GM18858 (cell line): ENCODE measurements at regions not wholly inside any gene's neighbourhood (a gene's known extent, or its start where the extent isn't known, plus 50 kb on each side); places are given as distances from the start of the nearest gene placed in this dataset.

ENCODE experiments used
- ATAC-seq: cut with Tn5 transposase; IDR thresholded peaks from one replicate; pipeline ENCODE4 v1.9.1; 2021; ENCODE audit not compliant: unreplicated experiment

GRCh38 chr18:59848002-59848401, 51.8 kb upstream of the PMAIP1 start:
- peak; percentile 32 for ATAC-seq

GRCh38 chr18:59847491-59847846, 52.3 kb upstream of the PMAIP1 start:
- peak; percentile 14 for ATAC-seq

- ATAC-seq = peak; percentile 95
Measured at GRCh38 chr18:59846814-59847490, 52.8 kb upstream of the PMAIP1 start.

- no peak for ATAC-seq
Measured at GRCh38 chr18:59842947-59843346, 56.8 kb upstream of the PMAIP1 start.

DNA sequence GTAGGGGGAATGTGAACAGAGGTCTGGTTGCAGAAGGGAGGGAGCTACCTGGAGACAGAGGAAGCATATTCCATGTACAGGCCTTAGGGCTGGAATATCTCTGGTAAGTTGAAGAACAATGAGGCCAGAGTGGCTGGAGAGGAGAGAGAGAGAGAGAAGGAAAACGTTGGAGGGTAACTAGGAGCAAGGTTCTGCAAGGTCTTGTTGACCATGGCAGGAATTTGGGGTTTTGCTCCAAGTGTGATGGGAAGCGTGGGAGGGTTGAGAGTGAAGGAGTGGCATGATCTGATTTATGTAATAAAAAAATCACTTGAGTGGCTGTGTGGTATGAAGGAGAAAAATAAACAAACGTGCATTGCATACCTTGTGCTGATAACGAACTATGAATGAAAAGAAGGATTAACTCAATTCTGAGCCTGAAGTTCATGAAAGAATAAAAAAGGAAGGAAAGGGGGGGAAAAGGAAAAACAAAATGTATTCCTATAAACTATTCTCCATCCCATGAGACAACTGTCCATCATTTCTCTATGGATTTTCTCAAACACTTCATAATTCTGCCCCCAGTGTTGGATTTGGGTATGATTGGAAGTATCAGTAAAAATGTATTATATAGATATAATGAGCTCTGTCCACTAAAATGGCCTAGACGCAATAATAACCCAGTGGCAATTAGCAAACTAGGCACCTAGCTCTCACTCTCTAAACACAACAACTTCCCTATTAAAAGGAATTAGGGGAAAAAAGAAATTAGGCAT, 59.7 kb upstream of the PMAIP1 start:
- ATAC-seq = no peak

- ATAC-seq = no peak
Measured at GRCh38 chr18:59839246-59839645, 60.5 kb upstream of the PMAIP1 start.

- peak; percentile 48 for ATAC-seq
Measured at GRCh38 chr18:59837586-59837985, 62.2 kb upstream of the PMAIP1 start.

- no peak for ATAC-seq
Measured at GRCh38 chr18:59835605-59836379, 64.0 kb upstream of the PMAIP1 start.

DNA sequence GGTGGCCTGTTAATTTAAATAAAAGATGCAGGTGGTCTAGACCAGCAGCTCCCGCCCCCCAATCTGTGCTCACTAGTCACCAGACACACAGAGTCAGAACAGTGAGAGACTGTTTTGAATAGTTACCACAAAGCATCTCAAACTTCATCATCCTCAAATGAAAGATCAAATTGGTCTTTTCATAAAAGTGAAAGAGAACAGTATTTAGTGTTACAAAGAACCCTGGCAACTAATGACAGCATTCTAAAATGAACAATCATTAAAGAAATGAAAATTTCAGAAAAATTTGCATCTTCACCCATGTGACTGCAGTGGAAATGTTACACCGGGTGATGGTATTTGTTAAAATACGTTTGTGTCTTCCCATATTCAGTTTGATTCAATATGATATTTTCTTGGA, 65.5 kb upstream of the PMAIP1 start:
- no peak for ATAC-seq

- peak; percentile 84 for ATAC-seq
Measured at GRCh38 chr18:59833785-59834184, 66.0 kb upstream of the PMAIP1 start.

DNA sequence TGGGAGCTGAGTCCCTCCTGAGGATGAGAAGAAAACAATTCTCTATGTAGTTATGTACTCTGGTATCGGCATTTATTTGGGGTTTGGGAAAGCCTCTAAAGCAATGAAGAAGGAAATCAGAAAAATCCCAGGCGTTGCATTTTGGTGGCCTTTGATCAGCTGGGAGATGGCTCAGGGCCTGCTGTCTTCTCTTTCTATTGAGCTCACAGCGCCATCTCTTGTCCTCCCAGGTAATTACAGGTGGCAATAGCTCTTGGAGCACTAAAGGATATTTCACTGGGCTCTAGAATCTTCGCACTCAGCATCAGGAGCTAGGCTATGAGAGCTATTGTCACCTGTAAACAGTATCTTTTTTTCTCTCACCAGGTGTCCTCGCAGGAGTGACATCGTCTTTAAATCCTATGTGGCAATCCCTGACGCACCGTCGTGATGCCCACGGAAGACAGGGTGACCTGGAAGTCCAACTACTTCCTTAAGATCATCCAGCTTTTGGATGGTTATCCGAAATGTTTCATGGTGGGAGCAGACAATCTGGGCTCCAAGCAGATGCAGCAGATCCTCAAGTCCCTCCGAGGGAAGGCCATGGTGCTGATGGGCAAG, 76.1 kb upstream of the PMAIP1 start:
- peak; percentile 68 for ATAC-seq

DNA sequence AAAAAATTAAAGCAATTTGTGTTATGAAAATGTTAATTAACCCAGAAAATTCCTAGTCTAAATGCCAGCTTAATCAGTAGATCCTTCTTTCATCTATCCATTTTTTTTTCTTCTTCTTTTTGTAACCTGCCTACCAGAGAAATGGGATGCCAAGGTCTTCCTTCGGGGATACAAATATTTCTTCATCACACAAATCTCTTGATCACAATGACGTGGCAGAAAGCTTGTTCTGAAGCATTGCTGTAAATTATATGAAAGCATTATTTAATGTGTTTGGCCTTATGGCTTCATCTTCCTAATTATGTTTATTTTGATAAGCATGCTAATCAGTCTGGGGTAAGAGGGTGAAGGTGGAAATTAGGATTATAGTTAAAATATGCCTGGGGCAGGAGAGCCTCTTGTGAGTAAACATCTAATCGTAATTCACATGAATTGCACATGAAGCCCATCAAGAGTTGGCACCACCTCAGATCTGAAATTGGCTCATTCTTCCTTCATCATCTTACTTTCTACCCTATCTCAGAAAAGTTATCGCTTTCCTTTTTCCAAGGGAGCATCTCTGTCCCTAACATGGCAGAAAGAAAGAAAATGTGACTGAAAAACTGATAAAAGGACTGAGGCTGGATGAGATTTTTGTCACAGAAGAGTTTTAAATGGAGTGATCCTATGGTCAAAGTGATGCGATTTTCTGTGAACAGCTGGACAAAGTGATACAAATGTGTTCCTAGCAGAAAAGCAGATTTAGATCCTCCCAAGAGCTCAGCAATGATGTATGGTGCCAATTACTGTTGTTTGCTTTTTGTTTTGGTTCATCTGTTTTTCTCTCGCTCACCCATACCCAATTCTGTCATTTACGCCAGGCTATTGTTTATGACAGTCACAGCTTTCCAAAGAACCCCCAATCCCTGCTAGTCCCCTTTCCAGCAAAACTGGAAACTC, 76.9 kb upstream of the PMAIP1 start:
- no peak for ATAC-seq

- no peak for ATAC-seq
Measured at GRCh38 chr18:59821983-59822382, 77.8 kb upstream of the PMAIP1 start.

DNA sequence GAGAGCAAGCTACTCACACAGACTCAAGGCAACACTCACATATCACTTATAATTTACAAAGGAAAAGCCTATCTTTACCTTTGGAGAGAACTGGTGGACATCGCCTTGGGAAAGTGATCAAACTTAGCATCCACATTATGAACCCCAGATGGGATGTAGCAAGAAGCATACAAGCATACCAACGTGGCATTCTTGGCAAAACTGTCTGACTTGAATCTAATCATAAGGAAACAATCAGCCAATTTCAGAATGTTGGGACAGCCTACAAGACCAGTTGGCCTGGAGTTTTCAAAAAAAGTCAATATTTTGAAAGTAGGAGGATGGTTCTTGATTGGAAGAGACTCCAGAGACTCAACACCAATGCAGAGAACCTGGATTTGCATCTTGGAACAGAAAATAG, 79.1 kb upstream of the PMAIP1 start:
- ATAC-seq = no peak

- ATAC-seq = no peak
Measured at GRCh38 chr18:59818769-59819168, 81.0 kb upstream of the PMAIP1 start.

- ATAC-seq = no peak
Measured at GRCh38 chr18:59814891-59815290, 84.9 kb upstream of the PMAIP1 start.

DNA sequence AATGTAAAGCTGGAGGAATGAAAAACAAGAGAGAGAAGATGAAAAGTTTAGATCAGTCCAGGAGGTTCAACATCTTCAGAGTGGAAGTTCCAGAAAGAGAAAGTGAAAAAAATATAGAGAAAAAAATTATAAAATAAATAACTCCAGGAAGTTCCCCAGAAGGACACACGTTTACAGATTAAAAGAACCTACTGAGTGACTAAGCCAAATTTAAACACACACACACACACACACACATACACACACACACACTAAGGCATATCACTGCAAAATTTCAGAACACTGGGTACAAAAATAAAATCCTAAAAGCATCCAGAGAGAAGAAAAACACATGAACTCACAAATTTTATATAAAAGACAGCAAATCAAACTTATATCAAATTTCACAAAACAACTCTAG, 85.9 kb upstream of the PMAIP1 start:
- no peak for ATAC-seq

DNA sequence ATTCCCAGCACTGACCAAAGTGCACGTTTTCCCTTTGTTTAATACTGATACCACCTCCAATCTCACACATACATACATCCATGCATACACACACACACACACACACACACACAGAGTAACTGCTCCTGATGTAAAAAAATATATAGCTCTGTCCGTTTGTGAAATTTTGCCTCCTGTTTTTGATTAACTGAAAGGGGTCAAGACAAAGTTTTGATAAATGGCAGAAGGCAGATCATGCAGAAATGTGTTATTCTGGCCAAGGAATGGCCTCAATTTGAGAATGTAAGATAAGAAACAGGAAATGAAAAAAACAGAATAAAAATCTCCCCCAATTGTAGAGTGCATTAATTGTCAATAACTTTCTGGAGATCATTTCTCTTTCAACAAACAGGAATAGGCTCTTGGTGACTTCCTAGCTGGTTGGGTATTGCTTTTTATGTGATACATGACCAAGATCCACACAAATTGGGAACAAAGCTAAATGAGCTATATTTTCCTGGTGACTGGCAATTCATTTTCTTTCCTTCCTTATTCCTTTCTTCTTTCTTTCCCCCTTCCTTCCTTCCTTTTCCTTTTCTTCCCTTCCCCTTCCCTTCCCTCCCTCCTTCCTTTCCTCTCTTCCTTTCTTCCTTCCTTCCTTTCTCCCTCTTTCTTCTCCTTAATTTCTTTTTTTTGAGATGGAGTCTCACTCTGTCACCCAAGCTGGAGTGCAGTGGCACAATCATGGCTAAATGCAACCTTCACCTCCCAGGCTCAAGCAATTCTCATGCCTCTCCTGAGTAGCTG, 88.9 kb upstream of the PMAIP1 start:
- ATAC-seq = no peak

DNA sequence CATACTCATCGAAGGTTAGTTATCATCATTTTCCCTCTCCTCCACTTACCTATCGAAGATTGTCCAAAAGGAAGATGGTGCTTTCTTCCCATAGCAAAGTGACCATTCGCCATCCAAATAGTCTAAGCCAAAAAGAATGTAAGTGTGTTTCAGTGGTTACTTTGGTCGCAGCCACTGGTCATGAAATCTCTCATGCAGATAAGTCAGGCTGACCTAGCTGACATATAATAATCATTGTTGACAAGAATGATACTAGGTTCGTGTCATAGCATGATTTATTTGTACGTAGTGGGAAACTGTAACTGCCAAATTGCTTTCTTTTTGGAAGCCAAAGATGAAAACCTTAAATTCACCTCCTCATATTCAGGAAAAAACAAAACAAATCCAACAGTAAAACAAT, 89.6 kb upstream of the PMAIP1 start:
- ATAC-seq = no peak

- ATAC-seq = peak; percentile 93
Measured at GRCh38 chr18:59802031-59802430, 97.8 kb upstream of the PMAIP1 start.
